IPS-20b (cell line): ENCODE measurements at regions not wholly inside any gene's neighbourhood (a gene's known extent, or its start where the extent isn't known, plus 50 kb on each side); places are given as distances from the start of the nearest gene placed in this dataset.

ENCODE experiments used
- H3K27ac ChIP-seq: one replicate; pipeline ENCODE4 v1.5.1; 2013; ENCODE audit warnings: low read length
- H3K27me3 ChIP-seq: 2 replicates; pipeline ENCODE4 v1.6.1; 2013; ENCODE audit warnings: mild to moderate bottlenecking, low read length, inconsistent platforms; ENCODE audit not compliant: insufficient read depth
- H3K36me3 ChIP-seq: 2 replicates; pipeline ENCODE4 v1.6.1; 2013; ENCODE audit warnings: low read depth, mild to moderate bottlenecking, inconsistent platforms, low read length, moderate library complexity; ENCODE audit not compliant: insufficient read depth
- H3K4me1 ChIP-seq: 2 replicates; pipeline ENCODE4 v1.6.1; 2013; ENCODE audit warnings: mild to moderate bottlenecking, control low read depth, inconsistent platforms, low read length, moderate library complexity; ENCODE audit not compliant: insufficient read depth
- H3K4me3 ChIP-seq: 2 replicates; pipeline ENCODE4 v1.5.1; 2013; ENCODE audit warnings: mild to moderate bottlenecking, low read length, inconsistent platforms
- H3K9ac ChIP-seq: 2 replicates; pipeline ENCODE4 v1.6.1; 2013; ENCODE audit warnings: low read depth, mild to moderate bottlenecking, inconsistent platforms, low read length, moderate library complexity
- H3K9me3 ChIP-seq: 2 replicates; pipeline ENCODE4 v1.6.1; 2013; ENCODE audit warnings: mild to moderate bottlenecking, low read depth, low read length, inconsistent platforms; ENCODE audit not compliant: insufficient read depth

GRCh38 chr12:75822416-75822815, 209.2 kb downstream of the PHLDA1 start:
- no peak overlapping the region for H3K4me3 ChIP-seq

GRCh38 chr12:75820848-75821578, 210.6 kb downstream of the PHLDA1 start:
- Histone ChIP-seq H3K9me3 (no peaks in the 10 kb centered on the region), H3K4me1 (peaks cover 20% of the 10 kb centered on the region), H3K4me3 (no peak overlapping the region), H3K9ac (no peak overlapping the region), H3K27ac (no peak overlapping the region), H3K36me3 (no peaks in the 10 kb centered on the region), H3K27me3 (no peaks in the 10 kb centered on the region)

More at GRCh38 chr12:75822416-75822815, 209.2 kb downstream of the PHLDA1 start:
- H3K27me3 ChIP-seq: no peaks in the 10 kb centered on the region
- H3K36me3 ChIP-seq: no peaks in the 10 kb centered on the region
- H3K9me3 ChIP-seq: no peaks in the 10 kb centered on the region
- H3K9ac ChIP-seq: no peak overlapping the region
- H3K27ac ChIP-seq: no peak overlapping the region
- peaks cover 20% of the 10 kb centered on the region for H3K4me1 ChIP-seq

GRCh38 chr12:75820071-75820470, 211.5 kb downstream of the PHLDA1 start:
- no peak overlapping the region for H3K27ac ChIP-seq
- H3K4me1 ChIP-seq: peaks cover 20% of the 10 kb centered on the region
- H3K36me3 ChIP-seq: no peaks in the 10 kb centered on the region
- no peak overlapping the region for H3K9ac ChIP-seq
- H3K4me3 ChIP-seq: no peak overlapping the region
- H3K9me3 ChIP-seq: no peaks in the 10 kb centered on the region
- no peaks in the 10 kb centered on the region for H3K27me3 ChIP-seq

GRCh38 chr12:75819512-75819911, 212.1 kb downstream of the PHLDA1 start:
- Histone ChIP-seq H3K9me3 (no peaks in the 10 kb centered on the region), H3K4me1 (peaks cover 22% of the 10 kb centered on the region), H3K27ac (no peak overlapping the region), H3K27me3 (no peaks in the 10 kb centered on the region), H3K4me3 (no peak overlapping the region), H3K36me3 (no peaks in the 10 kb centered on the region), H3K9ac (no peak overlapping the region)

- H3K4me1 ChIP-seq: peaks cover 20% of the 10 kb centered on the region
- no peak overlapping the region for H3K27ac ChIP-seq
- no peak overlapping the region for H3K4me3 ChIP-seq
Observed at GRCh38 chr12:75818863-75819262, 212.7 kb downstream of the PHLDA1 start.

GRCh38 chr12:75816897-75817296, 214.7 kb downstream of the PHLDA1 start:
- Histone ChIP-seq H3K9ac (no peak overlapping the region), H3K9me3 (no peaks in the 10 kb centered on the region), H3K27ac (no peak overlapping the region), H3K4me1 (peaks cover 28% of the 10 kb centered on the region), H3K36me3 (no peaks in the 10 kb centered on the region), H3K4me3 (no peak overlapping the region), H3K27me3 (peaks cover 13% of the 10 kb centered on the region)

More at GRCh38 chr12:75818863-75819262, 212.7 kb downstream of the PHLDA1 start:
- Histone ChIP-seq H3K36me3 (no peaks in the 10 kb centered on the region), H3K9me3 (no peaks in the 10 kb centered on the region), H3K27me3 (peaks cover under 1% of the 10 kb centered on the region; the same call in 1 of the 2 replicates), H3K9ac (no peak overlapping the region)

- peaks cover 13% of the 10 kb centered on the region for H3K27me3 ChIP-seq
- no peak overlapping the region for H3K4me3 ChIP-seq
- no peak overlapping the region for H3K27ac ChIP-seq
- no peaks in the 10 kb centered on the region for H3K9me3 ChIP-seq
- peaks cover 31% of the 10 kb centered on the region for H3K4me1 ChIP-seq
- H3K36me3 ChIP-seq: no peaks in the 10 kb centered on the region
- H3K9ac ChIP-seq: no peak overlapping the region
Observed at GRCh38 chr12:75815756-75816155, 215.8 kb downstream of the PHLDA1 start.

GRCh38 chr12:75814851-75815754, 216.5 kb downstream of the PHLDA1 start:
- Histone ChIP-seq H3K9me3 (no peaks in the 10 kb centered on the region), H3K9ac (no peak overlapping the region), H3K27me3 (peaks cover 13% of the 10 kb centered on the region), H3K27ac (no peak overlapping the region), H3K4me3 (no peak overlapping the region), H3K4me1 (peaks cover 27% of the 10 kb centered on the region), H3K36me3 (no peaks in the 10 kb centered on the region)

- H3K9me3 ChIP-seq: peaks cover 2% of the 10 kb centered on the region; the same call in 1 of the 2 replicates
- no peak overlapping the region for H3K27ac ChIP-seq
- no peaks in the 10 kb centered on the region for H3K36me3 ChIP-seq
- H3K9ac ChIP-seq: peak overlapping the region; percentile 6; the same call in 1 of the 2 replicates
- H3K27me3 ChIP-seq: peaks cover 13% of the 10 kb centered on the region
- H3K4me3 ChIP-seq: peak overlapping the region; percentile 23; the same call in 1 of the 2 replicates
- H3K4me1 ChIP-seq: peaks cover 35% of the 10 kb centered on the region
Observed at GRCh38 chr12:75813072-75813471, 218.5 kb downstream of the PHLDA1 start.

- H3K4me1 ChIP-seq: peaks cover 35% of the 10 kb centered on the region
- H3K4me3 ChIP-seq: peak overlapping the region; percentile 23; the same call in 1 of the 2 replicates
- peaks cover 6% of the 10 kb centered on the region; the same call in 1 of the 2 replicates for H3K9me3 ChIP-seq
- no peaks in the 10 kb centered on the region for H3K36me3 ChIP-seq
- peaks cover 13% of the 10 kb centered on the region for H3K27me3 ChIP-seq
- H3K27ac ChIP-seq: peak overlapping the region; percentile 1
- H3K9ac ChIP-seq: peak overlapping the region; percentile 6; the same call in 1 of the 2 replicates
Observed at GRCh38 chr12:75812271-75813018, 219.1 kb downstream of the PHLDA1 start.

GRCh38 chr12:75809746-75810145, 221.8 kb downstream of the PHLDA1 start:
- H3K4me1 ChIP-seq: peaks cover 32% of the 10 kb centered on the region
- no peak overlapping the region for H3K27ac ChIP-seq
- H3K9ac ChIP-seq: no peak overlapping the region
- H3K27me3 ChIP-seq: peaks cover 13% of the 10 kb centered on the region
- H3K4me3 ChIP-seq: no peak overlapping the region
- no peaks in the 10 kb centered on the region for H3K36me3 ChIP-seq
- peaks cover 6% of the 10 kb centered on the region; the same call in 1 of the 2 replicates for H3K9me3 ChIP-seq
